Muscle of leg (tissue), 3 donors: ENCODE measurements at regions not wholly inside any gene's neighbourhood (a gene's known extent, or its start where the extent isn't known, plus 50 kb on each side); places are given as distances from the start of the nearest gene placed in this dataset.
A peak's percentile ranks its signal among the peaks of the same experiment; 100 is the strongest.

ENCODE experiments used
- DNase-seq: peaks from one replicate; pipeline ENCODE4 v3.0.0; 2013
- H3K27ac ChIP-seq: one replicate; pipeline ENCODE4 v1.5.1; 2013; ENCODE audit warnings: mild to moderate bottlenecking, low read length, control low read depth
- H3K27me3 ChIP-seq: one replicate; pipeline ENCODE4 v1.6.1; 2013; ENCODE audit warnings: low read length; ENCODE audit not compliant: control insufficient read depth, insufficient read depth
- H3K36me3 ChIP-seq: one replicate; pipeline ENCODE4 v1.6.1; 2013; ENCODE audit warnings: low read length; ENCODE audit not compliant: control insufficient read depth, insufficient read depth
- H3K4me1 ChIP-seq: one replicate; pipeline ENCODE4 v1.6.1; 2013; ENCODE audit warnings: low read length; ENCODE audit not compliant: control insufficient read depth, insufficient read depth
- H3K4me3 ChIP-seq: one replicate; pipeline ENCODE4 v1.5.1; 2013; ENCODE audit warnings: low read length, control low read depth
- H3K9me3 ChIP-seq: replicated peaks from 2 replicates; pipeline ENCODE4 v1.6.1; 2013; ENCODE audit warnings: low read depth, low read length; ENCODE audit not compliant: control insufficient read depth
- WGBS: methylation state at CpG from one replicate; pipeline ENCODE4 v1.1.5; 2013; ENCODE audit warnings: missing lambda C conversion rate; ENCODE audit not compliant: insufficient coverage; 5-methylcytosine and 5-hydroxymethylcytosine counted together

GRCh38 chr12:58159941-58160340 is 218.6 kb downstream of the ATP23 start:
- WGBS = 84% methylated on average over 2 of the region's 2 CpGs
- H3K27me3 ChIP-seq = no peaks in the 10 kb centered on the region
- no peaks in the 10 kb centered on the region for H3K4me1 ChIP-seq
- no peak overlapping the region for H3K4me3 ChIP-seq
- DNase-seq = no peak
- H3K27ac ChIP-seq = no peak overlapping the region
- H3K36me3 ChIP-seq = no peaks in the 10 kb centered on the region
- H3K9me3 ChIP-seq = no peaks in the 10 kb centered on the region

GRCh38 chr12:58161773-58162172 is 220.4 kb downstream of the ATP23 start:
- WGBS = no CpG with 5 or more reads among the region's 2 CpGs
- no peaks in the 10 kb centered on the region for H3K36me3 ChIP-seq
- no peak for DNase-seq
- H3K4me3 ChIP-seq = no peak overlapping the region
- no peaks in the 10 kb centered on the region for H3K9me3 ChIP-seq
- H3K4me1 ChIP-seq = no peaks in the 10 kb centered on the region
- H3K27ac ChIP-seq = no peak overlapping the region
- no peaks in the 10 kb centered on the region for H3K27me3 ChIP-seq

- no peaks in the 10 kb centered on the region for H3K9me3 ChIP-seq
- no peak overlapping the region for H3K4me3 ChIP-seq
- H3K4me1 ChIP-seq = no peaks in the 10 kb centered on the region
- H3K27ac ChIP-seq = no peak overlapping the region
- H3K27me3 ChIP-seq = no peaks in the 10 kb centered on the region
- DNase-seq = peak; percentile 87
- no peaks in the 10 kb centered on the region for H3K36me3 ChIP-seq
- WGBS = 15% methylated on average over 3 of the region's 4 CpGs
These were observed 221.7 kb downstream of the ATP23 start for GRCh38 chr12:58163021-58163420.

GRCh38 chr12:58166643-58167042 is 225.3 kb downstream of the ATP23 start:
- no peaks in the 10 kb centered on the region for H3K36me3 ChIP-seq
- DNase-seq = no peak
- 75% methylated on average over 2 of the region's 5 CpGs for WGBS
- no peaks in the 10 kb centered on the region for H3K27me3 ChIP-seq
- no peaks in the 10 kb centered on the region for H3K4me1 ChIP-seq
- no peak overlapping the region for H3K4me3 ChIP-seq
- no peak overlapping the region for H3K27ac ChIP-seq
- no peaks in the 10 kb centered on the region for H3K9me3 ChIP-seq

GRCh38 chr12:58167622-58168021 is 226.3 kb downstream of the ATP23 start:
- H3K27ac ChIP-seq = no peak overlapping the region
- 71% methylated on average over 1 of the region's 1 CpG for WGBS
- no peak for DNase-seq
- no peak overlapping the region for H3K4me3 ChIP-seq
- H3K36me3 ChIP-seq = no peaks in the 10 kb centered on the region
- no peaks in the 10 kb centered on the region for H3K9me3 ChIP-seq
- H3K4me1 ChIP-seq = peaks cover 2% of the 10 kb centered on the region
- H3K27me3 ChIP-seq = no peaks in the 10 kb centered on the region

- Histone ChIP-seq H3K9me3 (no peaks in the 10 kb centered on the region), H3K36me3 (no peaks in the 10 kb centered on the region), H3K4me3 (no peak overlapping the region), H3K27ac (no peak overlapping the region), H3K4me1 (peaks cover 2% of the 10 kb centered on the region), H3K27me3 (no peaks in the 10 kb centered on the region)
- WGBS = 72% methylated on average over 2 of the region's 2 CpGs
- DNase-seq = no peak
These were observed 228.5 kb downstream of the ATP23 start for GRCh38 chr12:58169826-58170225.

- 23% methylated on average over 2 of the region's 2 CpGs for WGBS
- DNase-seq = peak; percentile 83
- H3K4me1 ChIP-seq = peaks cover 2% of the 10 kb centered on the region
These were observed 230.5 kb downstream of the ATP23 start for GRCh38 chr12:58171914-58172313.

GRCh38 chr12:58172433-58173073 is 231.2 kb downstream of the ATP23 start:
- Histone ChIP-seq H3K36me3 (no peaks in the 10 kb centered on the region), H3K27ac (no peak overlapping the region), H3K4me1 (peaks cover 2% of the 10 kb centered on the region), H3K4me3 (no peak overlapping the region), H3K9me3 (no peaks in the 10 kb centered on the region), H3K27me3 (no peaks in the 10 kb centered on the region)
- DNase-seq = no peak
- WGBS = 94% methylated on average over 9 of the region's 21 CpGs

More at GRCh38 chr12:58171914-58172313, 230.5 kb downstream of the ATP23 start:
- Histone ChIP-seq H3K36me3 (no peaks in the 10 kb centered on the region), H3K9me3 (no peaks in the 10 kb centered on the region), H3K27ac (no peak overlapping the region), H3K4me3 (no peak overlapping the region), H3K27me3 (no peaks in the 10 kb centered on the region)

- Histone ChIP-seq H3K9me3 (no peaks in the 10 kb centered on the region), H3K27ac (no peak overlapping the region), H3K36me3 (no peaks in the 10 kb centered on the region), H3K4me3 (no peak overlapping the region), H3K27me3 (no peaks in the 10 kb centered on the region), H3K4me1 (peaks cover 2% of the 10 kb centered on the region)
- no CpG with 5 or more reads among the region's 2 CpGs for WGBS
- DNase-seq = no peak
These were observed 232.9 kb downstream of the ATP23 start for GRCh38 chr12:58174316-58174715.

- Histone ChIP-seq H3K27me3 (no peaks in the 10 kb centered on the region), H3K36me3 (no peaks in the 10 kb centered on the region), H3K27ac (no peak overlapping the region), H3K4me3 (no peak overlapping the region), H3K4me1 (peaks cover 2% of the 10 kb centered on the region), H3K9me3 (no peaks in the 10 kb centered on the region)
- 39% methylated on average over 4 of the region's 7 CpGs for WGBS
- DNase-seq = no peak
These were observed 235.0 kb downstream of the ATP23 start for GRCh38 chr12:58176296-58176869.
